HG02884 (cell line): ENCODE measurements at regions not wholly inside any gene's neighbourhood (a gene's known extent, or its start where the extent isn't known, plus 50 kb on each side); places are given as distances from the start of the nearest gene placed in this dataset.
"Not testable (repeated sequence)": the region's sequence is repeated elsewhere in the genome, so short reads cannot be mapped to it uniquely, and the experiment has no call there.

ENCODE experiments used
- ATAC-seq: cut with Tn5 transposase; IDR thresholded peaks from one replicate; pipeline ENCODE4 v1.9.1; 2021; ENCODE audit warnings: mild to moderate bottlenecking, moderate library complexity; ENCODE audit not compliant: unreplicated experiment

DNA sequence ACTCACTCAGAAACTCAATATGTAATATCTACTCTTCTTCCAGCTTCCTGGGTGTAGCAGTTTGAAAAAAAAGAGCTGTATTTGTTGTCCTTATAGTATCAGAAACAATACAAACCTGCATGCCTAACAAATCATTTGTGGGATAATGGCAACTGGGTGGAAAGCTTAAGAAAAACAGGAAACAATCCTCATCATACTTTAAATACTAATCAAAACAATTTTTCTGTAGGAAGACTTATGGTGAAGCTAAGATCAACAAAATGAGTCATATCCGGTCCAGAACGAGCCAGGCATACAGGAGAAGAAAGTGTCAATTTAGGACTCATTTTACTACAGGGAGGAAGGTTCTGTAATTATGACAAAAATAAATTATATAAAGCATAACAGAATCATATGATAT is 181.8 kb upstream of the ADGRL4 start:
- peak; percentile 33 for ATAC-seq

- no peak for ATAC-seq
These were observed 179.7 kb upstream of the ADGRL4 start for GRCh38 chr1:79186260-79186659.

GRCh38 chr1:79177844-79178243 is 171.3 kb upstream of the ADGRL4 start:
- ATAC-seq, result no peak

- ATAC-seq, result no peak
These were observed 154.5 kb upstream of the ADGRL4 start for GRCh38 chr1:79161077-79161476.

DNA sequence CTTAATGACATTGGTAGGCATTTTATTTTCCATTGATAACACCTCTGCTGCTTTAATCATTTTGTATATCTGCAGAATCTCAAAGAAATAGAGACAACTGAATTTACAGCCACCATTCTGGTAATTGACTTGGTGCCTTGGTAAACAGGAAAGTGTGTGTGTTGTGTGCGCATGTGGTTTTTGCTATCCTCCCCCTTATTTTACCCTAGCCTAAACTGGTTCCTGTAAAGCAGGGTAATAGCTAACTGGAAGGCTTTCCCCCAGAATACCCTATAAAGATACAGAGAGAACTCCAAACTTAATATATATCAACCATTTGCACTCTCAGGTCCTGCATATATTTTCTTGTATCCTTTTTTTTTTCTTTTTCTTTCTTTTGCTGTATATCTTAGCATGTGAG is 149.5 kb upstream of the ADGRL4 start:
- no peak for ATAC-seq

- ATAC-seq, result no peak
These were observed 144.7 kb upstream of the ADGRL4 start for GRCh38 chr1:79151006-79151796.

- no peak for ATAC-seq
These were observed 144.0 kb upstream of the ADGRL4 start for GRCh38 chr1:79150576-79150975.

DNA sequence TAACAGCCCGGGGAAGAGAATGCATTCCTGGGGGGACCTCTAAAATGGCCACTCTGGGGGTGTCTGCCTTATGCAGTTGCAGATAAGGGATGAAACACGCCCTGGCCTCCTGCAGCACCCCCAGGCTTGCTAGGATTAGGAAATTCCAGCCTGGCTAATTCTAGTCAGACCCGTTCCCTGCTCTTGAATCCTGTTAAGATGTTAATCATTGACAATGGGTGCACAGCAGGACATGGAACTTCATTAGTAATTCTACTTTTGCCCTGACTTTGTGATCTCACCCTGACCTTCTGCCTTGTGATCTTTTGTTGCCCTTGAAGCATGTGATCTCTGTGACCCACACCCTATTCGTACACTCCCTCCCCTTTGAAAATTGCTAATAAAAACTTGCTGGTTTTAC is 131.7 kb upstream of the ADGRL4 start:
- ATAC-seq, result not testable (repeated sequence)

- no peak for ATAC-seq
These were observed 127.3 kb upstream of the ADGRL4 start for GRCh38 chr1:79133774-79134364.

DNA sequence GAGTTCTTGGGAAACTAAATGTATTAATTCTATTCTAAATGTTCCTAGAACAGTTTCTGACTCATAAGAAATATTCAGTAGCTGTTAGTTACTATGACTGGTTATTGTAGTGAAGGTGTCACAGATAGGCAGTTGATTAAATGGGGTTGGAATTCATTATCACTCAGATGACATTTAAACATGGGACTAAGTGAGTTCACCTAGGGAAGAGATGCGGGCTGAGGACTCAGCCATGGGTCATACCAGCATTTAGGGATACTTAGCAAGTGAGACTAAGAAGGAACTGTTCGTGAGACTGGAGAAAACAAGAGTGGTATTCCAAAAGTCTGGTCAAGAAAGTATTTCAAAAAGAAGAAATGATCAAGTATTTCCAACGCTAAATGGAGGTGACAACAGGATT is 125.1 kb upstream of the ADGRL4 start:
- ATAC-seq, result no peak

GRCh38 chr1:79129914-79130313 is 123.4 kb upstream of the ADGRL4 start:
- ATAC-seq, result no peak

DNA sequence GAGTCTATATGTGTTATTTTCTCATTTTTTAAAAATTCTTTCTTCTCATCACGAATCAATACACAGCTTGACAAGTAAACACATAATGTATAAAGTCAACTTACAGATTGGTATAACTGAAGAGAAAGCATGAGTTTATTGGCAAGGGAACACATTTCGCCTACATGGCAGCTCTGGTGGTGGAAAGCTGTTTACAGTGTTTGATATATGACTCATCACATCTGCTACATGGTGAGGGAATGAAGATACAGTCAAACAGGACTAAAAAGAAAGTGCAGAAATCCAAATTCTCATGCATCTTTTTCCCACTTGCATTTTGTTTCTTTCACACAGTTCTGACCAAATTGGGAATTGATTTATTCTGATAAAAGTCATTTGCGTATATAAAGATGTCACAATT is 122.2 kb upstream of the ADGRL4 start:
- no peak for ATAC-seq

DNA sequence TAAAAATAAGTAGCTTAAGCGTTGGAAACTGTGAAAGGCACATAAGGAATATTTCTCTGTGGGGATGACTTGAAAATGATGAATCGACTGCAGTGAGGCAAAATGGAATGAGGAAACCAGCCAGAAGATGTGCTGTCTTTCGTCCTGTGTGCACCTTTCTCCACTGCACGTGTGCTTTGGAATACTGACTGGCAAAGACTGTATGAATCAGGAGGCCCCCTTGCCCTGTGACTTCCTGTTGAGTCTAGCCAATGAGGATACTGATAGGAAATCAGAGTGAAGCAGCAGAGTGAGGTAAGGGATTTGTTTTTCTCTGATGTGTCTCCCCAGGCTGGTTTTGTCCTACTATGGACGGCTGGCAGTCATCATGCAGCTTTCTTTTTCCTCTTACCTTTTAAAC is 118.2 kb upstream of the ADGRL4 start:
- no peak for ATAC-seq

- ATAC-seq, result no peak
These were observed 116.0 kb upstream of the ADGRL4 start for GRCh38 chr1:79122521-79122920.

- no peak for ATAC-seq
These were observed 110.8 kb upstream of the ADGRL4 start for GRCh38 chr1:79117376-79117775.

DNA sequence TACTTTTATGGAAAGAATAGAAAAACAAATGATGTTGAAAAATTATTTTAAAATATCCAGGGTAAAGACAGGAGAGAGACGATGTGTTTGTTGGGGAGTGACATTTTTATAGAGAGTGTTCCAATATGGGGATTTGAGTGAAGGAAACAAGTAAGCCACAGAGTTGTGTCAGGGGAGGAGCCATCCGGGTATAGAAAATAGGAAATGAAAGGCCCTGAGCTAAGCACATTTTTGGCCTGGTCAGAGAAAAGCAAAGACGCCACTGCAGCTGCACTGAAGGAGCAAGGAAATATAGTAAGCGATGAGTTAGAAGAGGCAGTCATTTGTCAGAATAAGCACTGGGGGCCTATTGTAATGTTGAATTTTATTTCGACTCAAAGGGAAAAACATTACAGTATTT is 107.3 kb upstream of the ADGRL4 start:
- ATAC-seq, result no peak

GRCh38 chr1:79110749-79111148 is 104.2 kb upstream of the ADGRL4 start:
- ATAC-seq, result no peak

- ATAC-seq, result no peak
These were observed 102.9 kb upstream of the ADGRL4 start for GRCh38 chr1:79109445-79109844.

GRCh38 chr1:79105500-79105899 is 99.0 kb upstream of the ADGRL4 start:
- ATAC-seq, result no peak

DNA sequence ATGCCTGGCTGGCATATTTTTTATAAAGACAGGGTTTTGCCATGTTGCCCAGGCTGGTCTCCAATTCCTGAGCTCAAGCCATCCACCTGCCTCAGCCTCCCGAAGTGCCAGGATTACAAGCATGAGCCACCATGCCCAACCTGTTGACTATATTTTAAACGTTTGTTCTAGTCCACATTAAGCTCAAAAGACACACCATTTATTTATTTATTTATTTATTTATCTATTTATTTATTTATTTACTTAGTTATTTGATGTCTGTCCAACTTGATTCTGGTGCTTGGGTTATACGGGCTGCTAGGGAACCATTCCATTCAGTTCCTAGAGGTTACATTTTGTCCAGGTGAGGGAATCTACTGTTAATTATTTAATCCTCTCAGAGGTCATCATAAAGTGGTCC is 98.1 kb upstream of the ADGRL4 start:
- no peak for ATAC-seq

- no peak for ATAC-seq
These were observed 93.9 kb upstream of the ADGRL4 start for GRCh38 chr1:79100385-79100784.

GRCh38 chr1:79090985-79091384 is 84.5 kb upstream of the ADGRL4 start:
- ATAC-seq, result no peak

GRCh38 chr1:79089946-79090345 is 83.4 kb upstream of the ADGRL4 start:
- ATAC-seq, result no peak
